Panc1 (cell line): ENCODE measurements at regions not wholly inside any gene's neighbourhood (a gene's known extent, or its start where the extent isn't known, plus 50 kb on each side); places are given as distances from the start of the nearest gene placed in this dataset.

Source experiments
- POLR2AphosphoS5 ChIP-seq: IDR thresholded peaks from 2 replicates; pipeline ENCODE4 v1.6.1; 2012; ENCODE audit warnings: mild to moderate bottlenecking, low read depth, low read length, moderate library complexity
- TCF7L2 ChIP-seq: IDR thresholded peaks from 2 replicates; pipeline ENCODE4 v1.6.1; 2011; ENCODE audit warnings: mild to moderate bottlenecking, low read depth, low read length, inconsistent platforms
- TF ChIP-seq, protein P1 (sequence below): fragments of 450-650 bp; IDR thresholded peaks from 2 replicates; pipeline ENCODE4 v1.5.1; 2017; ENCODE audit warnings: mild to moderate bottlenecking

- TF ChIP-seq, protein P1, sequence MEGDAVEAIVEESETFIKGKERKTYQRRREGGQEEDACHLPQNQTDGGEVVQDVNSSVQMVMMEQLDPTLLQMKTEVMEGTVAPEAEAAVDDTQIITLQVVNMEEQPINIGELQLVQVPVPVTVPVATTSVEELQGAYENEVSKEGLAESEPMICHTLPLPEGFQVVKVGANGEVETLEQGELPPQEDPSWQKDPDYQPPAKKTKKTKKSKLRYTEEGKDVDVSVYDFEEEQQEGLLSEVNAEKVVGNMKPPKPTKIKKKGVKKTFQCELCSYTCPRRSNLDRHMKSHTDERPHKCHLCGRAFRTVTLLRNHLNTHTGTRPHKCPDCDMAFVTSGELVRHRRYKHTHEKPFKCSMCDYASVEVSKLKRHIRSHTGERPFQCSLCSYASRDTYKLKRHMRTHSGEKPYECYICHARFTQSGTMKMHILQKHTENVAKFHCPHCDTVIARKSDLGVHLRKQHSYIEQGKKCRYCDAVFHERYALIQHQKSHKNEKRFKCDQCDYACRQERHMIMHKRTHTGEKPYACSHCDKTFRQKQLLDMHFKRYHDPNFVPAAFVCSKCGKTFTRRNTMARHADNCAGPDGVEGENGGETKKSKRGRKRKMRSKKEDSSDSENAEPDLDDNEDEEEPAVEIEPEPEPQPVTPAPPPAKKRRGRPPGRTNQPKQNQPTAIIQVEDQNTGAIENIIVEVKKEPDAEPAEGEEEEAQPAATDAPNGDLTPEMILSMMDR, result no peak
- no peak for TF ChIP-seq POLR2AphosphoS5
- TF ChIP-seq TCF7L2, result no peak
Observed at GRCh38 chr2:114113518-114113917, 223.6 kb downstream of the ACTR3 start.
